ENCODE measurements at regions not wholly inside any gene's neighbourhood (a gene's known extent, or its start where the extent isn't known, plus 50 kb on each side); places are given as distances from the start of the nearest gene placed in this dataset.

- no peak for DNase-seq (ENCODE audit: low read depth)
Observed at GRCh38 chr16:9469512-9469911, 378.1 kb downstream of the HAPSTR1 start.

- no peak for DNase-seq (ENCODE audit: low read depth)
Observed at GRCh38 chr16:9476744-9477143, 385.3 kb downstream of the HAPSTR1 start.

- no peak for DNase-seq (ENCODE audit: low read depth)
Observed at GRCh38 chr16:9479008-9479407, 387.6 kb downstream of the HAPSTR1 start.

GRCh38 chr16:9480503-9480902 is 389.1 kb downstream of the HAPSTR1 start:
- no peak for DNase-seq (ENCODE audit: low read depth)

- no peak for DNase-seq (ENCODE audit: low read depth)
Observed at GRCh38 chr16:9481747-9482730, 390.6 kb downstream of the HAPSTR1 start.

- no peak for DNase-seq (ENCODE audit: low read depth)
Observed at GRCh38 chr16:9484426-9484825, 393.0 kb downstream of the HAPSTR1 start.

- no peak for DNase-seq (ENCODE audit: low read depth)
Observed at GRCh38 chr16:9484881-9485280, 393.4 kb downstream of the HAPSTR1 start.

- DNase-seq (ENCODE audit: low read depth): no peak
Observed at GRCh38 chr16:9489835-9490467, 398.5 kb downstream of the HAPSTR1 start.

GRCh38 chr16:9495824-9496223 is 404.4 kb downstream of the HAPSTR1 start:
- DNase-seq (ENCODE audit: low read depth): no peak

- no peak for DNase-seq (ENCODE audit: low read depth)
Observed at GRCh38 chr16:9497750-9498149, 406.3 kb downstream of the HAPSTR1 start.

GRCh38 chr16:9499941-9500593 is 408.6 kb downstream of the HAPSTR1 start:
- no peak for DNase-seq (ENCODE audit: low read depth)

GRCh38 chr16:9500872-9501271 is 409.4 kb downstream of the HAPSTR1 start:
- no peak for DNase-seq (ENCODE audit: low read depth)

- DNase-seq (ENCODE audit: low read depth): no peak
Observed at GRCh38 chr16:9503251-9503984, 412.0 kb downstream of the HAPSTR1 start.

- DNase-seq (ENCODE audit: low read depth): no peak
Observed at GRCh38 chr16:9508328-9508936, 417.0 kb downstream of the HAPSTR1 start.

- DNase-seq (ENCODE audit: low read depth): no peak
Observed at GRCh38 chr16:9509663-9510062, 418.2 kb downstream of the HAPSTR1 start.

- no peak for DNase-seq (ENCODE audit: low read depth)
Observed at GRCh38 chr16:9511389-9511788, 419.9 kb downstream of the HAPSTR1 start.

- no peak for DNase-seq (ENCODE audit: low read depth)
Observed at GRCh38 chr16:9516444-9516843, 425.0 kb downstream of the HAPSTR1 start.

- no peak for DNase-seq (ENCODE audit: low read depth)
Observed at GRCh38 chr16:9518051-9518450, 426.6 kb downstream of the HAPSTR1 start.

GRCh38 chr16:9518581-9518980 is 427.1 kb downstream of the HAPSTR1 start:
- DNase-seq (ENCODE audit: low read depth): no peak

- no peak for DNase-seq (ENCODE audit: low read depth)
Observed at GRCh38 chr16:9521749-9522370, 430.4 kb downstream of the HAPSTR1 start.

- DNase-seq (ENCODE audit: low read depth): no peak
Observed at GRCh38 chr16:9522614-9523013, 431.2 kb downstream of the HAPSTR1 start.

Data from CMK (cell line).